ENCODE measurements at regions not wholly inside any gene's neighbourhood (a gene's known extent, or its start where the extent isn't known, plus 50 kb on each side); places are given as distances from the start of the nearest gene placed in this dataset.
"Not testable (repeated sequence)": the region's sequence is repeated elsewhere in the genome, so short reads cannot be mapped to it uniquely, and the experiment has no call there.

DNA sequence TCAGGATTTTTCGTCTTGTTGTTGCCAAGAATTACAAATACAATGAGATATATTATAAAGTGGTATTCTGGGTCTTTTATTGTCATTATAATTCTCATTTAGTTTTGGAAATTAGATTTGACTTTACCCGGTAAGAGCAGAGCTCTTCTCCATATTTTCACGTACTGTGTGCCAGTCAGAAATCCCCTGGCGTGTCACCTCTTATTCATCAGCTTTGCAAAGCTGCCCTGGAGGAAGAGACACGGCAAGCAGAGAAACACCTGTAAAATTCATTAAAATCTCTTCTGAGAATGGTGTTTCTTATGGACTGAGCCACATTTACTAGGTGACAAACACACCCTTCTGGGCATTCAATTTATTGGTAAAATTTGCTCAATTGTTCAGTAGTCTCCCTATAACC is 440.4 kb downstream of the HINT1 start:
- DNase-seq (ENCODE audit: low read depth in 2 of 2): no peak

DNA sequence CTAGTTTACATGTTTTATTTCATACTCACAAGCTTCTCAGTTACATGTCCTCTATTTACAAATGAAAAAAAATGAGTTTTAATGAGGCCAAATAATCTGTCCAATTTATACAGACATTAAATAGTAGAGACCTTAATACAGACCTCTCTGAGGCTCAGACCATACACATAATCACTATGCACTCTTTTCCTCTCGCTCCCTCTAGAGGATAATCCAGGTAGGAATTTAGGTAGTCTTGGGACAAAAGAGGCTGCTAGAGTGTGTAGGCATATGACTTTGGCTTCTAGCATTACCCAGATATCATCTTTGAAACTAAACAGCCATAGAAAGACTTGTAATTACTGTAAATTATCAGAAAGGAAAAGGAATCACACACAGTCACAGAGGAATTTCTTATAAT is 444.7 kb downstream of the HINT1 start:
- DNase-seq (ENCODE audit: low read depth in 2 of 2): no peak

DNA sequence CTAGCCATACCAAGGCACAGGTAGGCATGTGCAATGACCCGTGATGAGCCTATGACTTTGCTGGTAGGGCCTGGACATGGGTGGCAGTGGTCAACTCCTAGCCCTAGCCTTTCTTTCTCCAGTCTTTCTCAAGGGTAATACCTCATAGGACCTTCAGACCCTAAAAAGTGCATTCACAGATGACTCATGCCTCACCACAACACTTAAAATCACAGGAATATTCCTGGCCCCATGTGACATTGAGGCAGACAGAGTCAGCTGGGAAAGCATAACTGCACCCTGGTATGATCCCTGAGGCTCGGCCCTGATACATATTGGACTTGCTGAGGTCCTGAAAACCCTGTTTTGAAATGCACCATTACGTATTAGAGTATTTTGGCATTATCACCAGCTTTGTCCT is 449.5 kb downstream of the HINT1 start:
- no peak for DNase-seq (ENCODE audit: low read depth in 2 of 2)

DNA sequence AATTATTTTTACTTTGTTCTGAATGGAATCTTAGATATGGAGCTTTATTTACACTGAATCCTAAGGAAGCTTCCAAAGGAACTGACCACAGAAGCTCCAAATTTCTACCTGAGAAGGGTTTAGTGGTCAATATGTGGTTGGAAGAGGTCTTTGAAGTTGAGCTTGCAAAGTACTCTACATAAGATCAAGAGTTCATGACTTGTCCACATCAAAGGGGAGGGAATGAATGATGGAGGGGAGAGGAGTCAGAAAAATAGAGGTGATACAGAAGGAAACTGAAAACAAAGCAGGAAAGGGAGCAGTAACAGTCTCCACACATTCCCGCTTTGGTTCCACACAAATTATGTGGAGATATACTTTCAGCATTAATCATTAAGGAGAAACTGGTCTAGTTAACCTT is 450.9 kb downstream of the HINT1 start:
- DNase-seq (ENCODE audit: low read depth in 2 of 2): no peak

DNA sequence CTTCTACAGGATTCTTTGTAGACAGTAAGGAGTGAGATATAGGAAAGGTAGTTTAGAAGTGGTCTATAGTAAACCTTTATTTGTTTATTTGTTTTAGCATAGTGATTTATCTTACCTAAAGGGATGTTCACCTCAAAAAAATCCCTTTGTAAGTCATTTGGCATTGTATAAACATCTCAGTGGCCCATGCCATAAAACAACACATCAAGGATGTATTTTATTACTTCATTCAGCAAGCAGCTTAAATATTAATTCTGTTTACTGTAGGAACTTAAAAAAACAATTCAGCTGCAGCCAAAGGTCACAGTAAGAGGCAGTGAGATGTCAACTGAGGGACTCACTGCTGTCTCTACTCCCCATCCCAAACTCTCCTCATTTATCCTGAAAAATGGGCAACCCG is 452.7 kb downstream of the HINT1 start:
- DNase-seq (ENCODE audit: low read depth in 2 of 2): no peak

DNA sequence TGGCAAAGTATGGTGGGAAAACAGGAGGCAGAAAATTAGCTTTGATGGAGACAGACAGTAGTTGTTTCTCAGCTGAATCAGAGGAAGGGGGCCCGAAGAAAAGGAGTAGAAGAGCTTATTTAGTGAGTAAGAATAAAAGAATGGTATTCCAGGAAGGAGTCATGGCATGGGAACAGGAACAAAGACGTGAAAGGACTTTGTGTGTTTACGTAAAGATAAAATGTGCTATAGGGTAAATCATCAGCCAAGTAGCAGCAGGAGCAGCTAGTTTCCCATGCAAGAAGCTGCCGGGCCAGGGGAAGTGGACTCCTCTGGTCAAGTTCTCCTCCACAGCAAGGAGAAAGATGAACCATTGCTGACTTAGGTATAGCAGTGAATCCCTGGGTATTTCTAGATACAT is 454.5 kb downstream of the HINT1 start:
- no peak for DNase-seq (ENCODE audit: low read depth in 2 of 2)

DNA sequence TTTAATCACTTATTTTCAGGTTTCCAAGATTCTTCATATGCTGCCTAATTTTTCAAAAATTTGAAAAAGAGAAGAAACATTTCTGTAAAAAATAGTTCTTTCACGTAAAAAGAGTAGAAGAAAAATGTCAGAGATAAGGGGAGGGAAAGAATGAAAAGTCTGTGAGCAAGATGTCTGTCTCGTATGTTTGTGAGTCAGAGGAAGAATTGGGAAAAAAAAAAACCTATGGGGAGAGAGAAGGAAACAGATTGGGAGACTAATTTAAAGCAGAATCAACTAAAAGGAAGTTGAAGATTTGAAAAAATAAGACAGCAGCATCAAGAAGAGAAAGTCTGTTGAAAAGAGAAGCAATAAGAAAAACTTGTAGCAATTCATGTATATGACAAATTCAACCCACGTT is 456.3 kb downstream of the HINT1 start:
- no peak for DNase-seq (ENCODE audit: low read depth in 2 of 2)

DNA sequence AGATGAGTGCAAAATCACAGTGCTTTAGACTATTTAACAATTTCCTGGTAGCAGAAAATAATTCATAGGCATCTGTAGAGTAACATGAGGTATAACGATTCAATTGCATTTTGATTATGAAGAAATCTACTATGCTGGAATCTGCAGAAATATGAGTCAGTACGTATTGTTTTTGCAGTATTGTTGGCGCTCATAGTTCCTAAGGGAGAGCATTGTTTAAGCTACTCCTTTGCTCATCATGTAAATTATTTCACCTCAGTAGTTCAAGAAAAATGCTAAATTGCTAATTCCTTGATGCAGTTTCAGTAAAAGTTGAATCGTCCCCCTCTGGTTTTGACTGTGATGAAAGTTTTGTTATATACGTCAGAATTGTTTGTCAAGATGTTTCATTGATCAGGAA is 458.4 kb downstream of the HINT1 start:
- no peak for DNase-seq (ENCODE audit: low read depth in 2 of 2)

DNA sequence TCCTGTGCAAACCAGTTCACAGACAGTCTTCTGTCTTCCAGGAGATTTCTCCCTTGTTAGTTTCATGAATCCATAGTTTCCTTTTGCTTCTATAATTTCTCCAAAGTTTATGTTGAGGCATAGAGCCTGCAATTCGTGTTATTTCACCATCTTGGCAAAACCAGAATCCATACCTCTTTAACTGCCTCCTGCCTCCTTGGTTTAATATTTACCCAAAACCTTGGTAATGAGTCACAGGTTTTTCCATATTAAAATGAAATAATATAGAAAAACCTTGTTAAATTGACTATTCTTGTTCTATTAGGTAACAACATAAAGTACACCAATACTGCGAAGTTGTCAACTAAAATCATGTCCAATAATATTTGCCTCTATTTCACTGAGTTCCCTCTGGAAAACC is 459.7 kb downstream of the HINT1 start:
- DNase-seq (ENCODE audit: low read depth in 2 of 2): no peak

DNA sequence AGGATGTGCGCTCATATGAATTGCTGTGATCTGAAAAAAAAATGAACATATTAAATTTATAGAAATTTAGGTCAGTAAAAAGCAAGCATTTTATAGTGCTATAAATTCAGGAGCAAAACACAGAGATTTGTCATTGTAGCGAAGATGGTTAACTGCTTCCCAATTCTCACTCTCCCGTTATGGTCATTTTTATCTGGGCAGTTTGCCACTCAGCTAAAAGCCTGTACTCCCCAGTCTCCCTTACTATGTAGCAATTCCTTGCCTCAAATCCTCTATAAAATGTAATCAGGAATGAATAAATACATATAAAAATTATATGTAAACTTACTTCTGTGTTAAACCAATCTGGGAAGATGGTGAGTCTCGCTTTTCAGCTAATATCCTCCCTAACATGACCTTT is 471.5 kb downstream of the HINT1 start:
- DNase-seq (ENCODE audit: low read depth in 2 of 2): no peak

DNA sequence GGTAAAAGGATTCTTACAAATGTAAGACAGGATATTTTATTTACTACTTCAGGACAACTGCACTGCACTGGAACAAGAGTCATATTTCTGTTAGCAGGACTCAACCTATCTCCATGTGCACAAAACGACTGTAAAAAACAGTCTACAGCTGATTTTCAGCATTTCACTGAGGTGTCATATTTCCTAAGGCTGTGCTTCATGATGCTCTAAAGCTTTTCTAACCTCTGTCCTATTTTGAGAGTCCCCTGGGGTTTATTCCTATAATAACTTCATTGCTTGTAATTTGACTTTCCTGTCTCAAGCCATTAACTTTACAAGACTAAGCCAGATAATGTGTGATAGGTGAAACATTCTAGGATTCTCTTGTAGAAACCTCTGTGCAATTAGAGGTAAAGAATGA is 472.3 kb downstream of the HINT1 start:
- DNase-seq (ENCODE audit: low read depth in 2 of 2): no peak

DNA sequence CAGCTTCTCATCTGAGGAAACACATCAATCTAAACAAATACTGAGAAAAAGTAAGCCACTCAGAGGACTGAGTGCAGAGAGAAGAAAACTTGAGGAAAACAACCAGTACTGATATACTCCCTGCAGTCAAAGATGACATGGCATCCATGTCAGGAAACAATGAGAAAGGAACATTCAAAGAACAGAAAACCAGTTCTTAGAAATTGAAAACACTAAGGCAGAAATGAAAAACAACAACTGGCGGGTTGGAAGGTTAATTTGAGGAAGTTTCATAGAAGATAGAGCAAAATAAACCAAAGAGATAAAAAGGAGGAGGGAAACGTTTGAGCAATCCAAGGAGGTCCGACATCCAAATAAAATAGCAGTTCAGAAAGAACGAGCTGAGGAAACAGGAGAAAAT is 475.2 kb downstream of the HINT1 start:
- no peak for DNase-seq (ENCODE audit: low read depth in 2 of 2)

DNA sequence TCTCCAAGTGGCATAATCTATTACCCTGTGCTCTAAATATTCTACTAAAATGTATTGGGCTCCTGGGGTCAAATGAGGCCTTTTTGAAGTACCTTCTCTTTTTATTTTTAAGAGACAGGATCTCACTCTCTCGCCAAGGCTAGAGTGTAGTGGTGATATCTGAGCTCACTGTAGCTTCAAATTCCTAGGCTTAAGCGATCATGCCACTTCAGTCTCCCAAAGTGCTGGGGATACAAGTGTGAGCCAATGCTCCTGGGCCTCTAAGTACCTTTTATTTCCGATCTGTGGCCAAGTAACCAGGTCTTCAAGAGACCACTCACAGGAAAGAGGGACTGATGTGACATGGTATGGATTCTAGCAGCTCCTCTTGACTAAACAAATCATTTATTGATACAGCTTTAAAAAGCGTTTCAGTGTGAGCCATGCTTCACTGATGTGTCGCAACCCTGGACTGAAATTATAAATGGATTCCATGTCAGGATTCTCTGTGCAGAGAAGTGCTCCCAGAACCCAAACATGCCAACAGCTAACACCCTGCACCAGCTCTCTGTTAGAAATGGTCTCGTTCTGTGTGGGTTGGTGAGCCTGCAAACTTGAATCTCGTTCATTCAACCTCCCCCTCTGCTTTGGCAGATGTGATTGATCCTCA is 477.8 kb downstream of the HINT1 start:
- DNase-seq (ENCODE audit: low read depth in 2 of 2): no peak

DNA sequence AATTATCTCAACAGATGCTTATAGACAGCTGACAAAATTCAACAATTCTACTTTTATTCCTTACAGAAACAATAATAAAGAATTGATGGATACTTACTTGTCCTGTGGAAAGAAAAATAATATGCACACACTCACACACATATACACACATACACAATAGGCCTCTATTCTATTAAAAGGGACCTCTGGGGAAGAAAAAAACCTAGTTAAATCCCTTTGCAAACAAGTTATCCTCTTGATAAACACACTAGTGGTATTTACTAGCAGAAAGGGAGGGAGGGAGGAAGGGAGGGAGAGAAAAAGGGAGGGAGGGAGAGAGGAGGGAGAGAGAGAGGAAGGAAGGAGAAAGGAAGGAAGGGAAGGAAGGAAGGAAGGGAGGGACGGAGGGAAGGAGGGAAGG is 486.4 kb downstream of the HINT1 start:
- no peak for DNase-seq (ENCODE audit: low read depth in 2 of 2)

DNA sequence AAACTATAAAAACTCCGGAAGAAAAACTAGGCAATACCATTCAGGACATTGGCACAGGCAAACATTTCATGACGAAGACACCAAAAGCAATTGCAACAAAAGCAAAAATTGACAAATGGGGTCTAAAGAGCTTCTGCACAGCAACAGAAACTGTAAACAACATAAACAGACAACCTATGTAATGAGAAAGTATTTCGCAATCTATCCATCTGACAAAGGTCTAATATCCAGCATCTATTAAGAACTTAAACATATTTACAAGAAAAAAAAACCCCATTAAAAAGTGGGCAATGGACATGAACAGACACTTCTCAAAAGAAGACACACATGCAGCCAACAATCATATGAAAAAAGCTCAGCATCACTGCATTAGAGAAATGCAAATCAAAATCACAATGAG is 498.6 kb downstream of the HINT1 start:
- DNase-seq (ENCODE audit: low read depth in 2 of 2): no peak

DNA sequence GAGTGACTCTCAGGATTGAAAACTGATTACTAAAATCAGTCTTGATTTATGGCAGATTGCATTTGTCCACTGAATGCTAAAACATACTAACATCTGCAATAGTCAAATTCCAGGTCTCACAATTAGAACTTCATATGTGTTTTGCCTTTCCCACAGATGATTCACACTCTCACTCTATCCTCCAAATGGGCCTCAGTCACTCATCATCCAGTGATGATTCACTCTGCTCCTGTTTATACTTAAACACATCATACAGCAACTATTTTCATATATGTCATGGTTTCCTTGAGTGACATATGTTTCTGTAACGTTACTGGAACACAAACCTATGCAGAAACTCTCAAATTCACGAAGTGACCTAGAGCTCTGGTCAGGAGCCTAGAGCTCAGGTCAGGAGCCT is 512.9 kb downstream of the HINT1 start:
- DNase-seq (ENCODE audit: low read depth in 2 of 2): no peak

DNA sequence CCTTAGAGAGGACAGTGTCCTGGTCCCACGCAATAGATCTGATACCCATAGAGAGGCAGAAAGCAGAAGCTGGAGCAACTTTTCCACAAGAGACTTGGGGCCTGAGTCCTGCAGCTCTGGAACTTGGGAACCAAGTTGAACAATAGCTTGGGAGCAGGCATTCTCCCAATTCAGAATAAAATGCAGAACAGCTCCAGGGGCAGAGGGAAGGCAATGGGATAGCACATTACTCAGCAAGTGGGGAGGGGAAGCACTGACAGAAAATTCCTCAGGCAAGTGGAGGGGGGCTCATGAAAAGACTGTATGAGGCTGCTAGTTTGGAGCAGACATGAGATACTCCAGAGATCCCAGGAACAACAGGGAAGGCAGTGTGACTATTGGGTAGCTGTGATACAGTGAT is 513.6 kb downstream of the HINT1 start:
- DNase-seq (ENCODE audit: low read depth in 2 of 2): no peak

DNA sequence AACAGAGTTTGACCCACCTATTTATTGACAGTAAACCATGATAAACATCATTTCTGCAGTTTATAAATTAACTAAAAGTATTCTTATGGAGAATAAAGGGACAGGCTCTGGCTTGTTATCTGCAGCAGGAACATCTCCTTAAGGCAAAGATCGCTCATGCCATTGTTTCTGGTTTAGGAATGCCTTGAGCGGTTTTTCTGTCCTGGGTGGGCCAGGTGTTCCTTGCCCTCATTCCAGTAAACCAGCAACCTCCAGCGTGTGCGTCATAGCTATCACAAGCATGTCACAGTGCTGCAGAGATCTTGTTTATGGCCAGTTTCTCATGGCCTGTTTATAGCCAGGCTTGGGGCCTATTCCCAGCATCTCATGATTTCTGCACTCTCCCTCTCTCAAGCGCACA is 521.7 kb downstream of the HINT1 start:
- DNase-seq (ENCODE audit: low read depth in 2 of 2): no peak

DNA sequence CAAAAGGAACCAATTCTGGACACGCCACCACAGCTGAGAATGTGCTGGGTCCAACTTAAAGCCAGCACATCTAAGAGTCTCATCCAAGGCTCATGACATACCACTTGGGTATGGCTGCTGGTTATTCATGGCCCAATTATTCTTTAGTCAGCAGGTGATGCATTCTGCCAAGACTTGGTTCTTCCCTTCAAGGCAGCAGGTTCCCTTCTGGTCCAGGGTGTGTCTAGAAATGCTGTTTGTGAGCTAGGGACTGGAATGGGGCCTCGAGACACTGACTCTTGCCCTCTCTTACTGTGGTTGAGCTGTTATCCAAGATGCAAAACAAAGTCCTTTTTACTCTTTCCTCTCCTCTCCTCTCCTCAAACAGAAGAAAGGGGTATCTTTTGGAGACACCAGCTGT is 522.6 kb downstream of the HINT1 start:
- DNase-seq (ENCODE audit: low read depth in 2 of 2): no peak

DNA sequence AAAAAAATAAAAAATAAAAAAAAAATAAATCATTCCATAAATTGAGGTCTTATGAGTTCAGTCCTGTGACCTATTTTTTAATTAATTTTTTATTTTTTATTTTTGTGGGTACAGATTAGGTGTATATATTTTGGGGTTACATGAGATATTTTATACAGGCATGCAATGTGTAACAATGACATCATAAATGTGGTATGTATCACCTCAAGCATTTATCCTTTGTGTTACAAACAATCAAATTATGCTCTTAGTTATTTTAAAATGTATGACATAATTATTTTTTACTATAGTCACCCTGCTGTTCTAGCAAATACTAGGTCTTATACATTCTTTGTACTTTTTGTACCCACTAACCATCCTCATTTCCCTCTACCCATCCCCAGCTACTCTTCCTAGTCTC is 537.9 kb downstream of the HINT1 start:
- no peak for DNase-seq (ENCODE audit: low read depth in 2 of 2)

DNA sequence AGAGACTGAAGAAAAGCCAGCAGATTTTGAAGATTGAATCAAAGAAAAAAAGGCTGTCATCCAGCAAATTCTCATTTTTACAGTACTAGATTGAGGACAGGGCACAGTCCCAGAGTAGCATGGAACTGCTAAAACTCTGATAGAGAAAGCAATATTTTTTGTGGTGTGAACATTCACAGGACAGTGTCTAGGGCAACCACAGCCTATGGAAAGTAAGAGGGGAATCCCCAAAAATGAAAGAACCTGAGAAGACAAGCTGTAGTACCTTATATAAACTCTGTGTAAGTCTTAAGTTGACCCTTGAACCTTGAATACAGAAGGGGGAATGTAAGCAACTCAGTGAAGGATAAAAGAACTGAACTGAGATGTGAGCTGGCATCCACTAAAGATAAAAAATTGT is 540.3 kb downstream of the HINT1 start:
- no peak for DNase-seq (ENCODE audit: low read depth in 2 of 2)

DNA sequence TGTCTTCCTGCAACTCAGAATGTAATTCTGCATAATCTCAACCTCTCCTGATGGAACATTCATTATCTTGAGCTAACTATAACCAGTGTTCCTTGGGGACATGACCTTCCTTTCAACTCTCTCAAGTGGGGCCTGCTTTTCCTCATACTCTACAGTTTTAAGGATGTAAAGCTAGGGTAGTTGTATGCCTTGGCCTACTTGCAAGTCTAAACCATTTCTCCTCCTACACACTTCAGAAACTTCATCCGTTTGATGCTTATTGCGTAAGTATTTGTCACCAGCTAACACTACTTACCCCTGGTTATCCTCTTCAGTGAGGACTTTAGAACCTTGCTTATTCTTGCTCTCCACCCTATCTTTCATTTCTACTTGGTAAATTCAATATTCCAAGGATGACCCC is 548.9 kb downstream of the HINT1 start:
- no peak for DNase-seq (ENCODE audit: low read depth in 2 of 2)

DNA sequence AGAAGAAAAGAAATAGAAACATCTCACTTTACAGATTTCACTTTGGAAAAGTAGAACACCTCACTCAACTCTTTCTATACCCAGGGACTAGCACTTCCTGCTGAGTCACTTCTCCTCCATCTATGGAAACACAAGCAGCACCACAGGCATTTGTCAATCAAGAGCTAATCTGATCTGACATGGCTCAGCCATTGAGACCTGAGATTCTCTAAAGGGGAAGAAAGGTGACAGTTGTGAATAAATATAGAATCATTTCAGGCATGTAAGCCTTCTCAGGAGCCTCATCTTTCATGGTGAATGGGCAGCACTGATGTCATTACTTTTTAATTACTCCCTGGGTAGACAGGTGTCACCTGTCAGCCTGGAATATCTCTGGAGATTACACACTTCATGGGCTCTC is 559.8 kb downstream of the HINT1 start:
- DNase-seq (ENCODE audit: low read depth in 2 of 2): no peak

DNA sequence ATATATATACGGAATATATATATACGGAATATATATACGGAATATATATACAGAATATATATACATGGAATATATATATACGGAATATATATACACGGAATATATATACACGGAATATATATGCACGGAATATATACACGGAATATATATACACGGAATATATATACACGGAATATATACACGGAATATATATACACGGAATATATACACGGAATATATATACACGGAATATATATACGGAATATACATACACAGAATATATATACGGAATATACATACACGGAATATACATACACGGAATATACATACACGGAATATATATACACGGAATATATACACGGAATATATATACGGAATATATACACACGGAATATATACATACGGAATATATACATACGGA is 568.4 kb downstream of the HINT1 start:
- not testable (repeated sequence) for DNase-seq (ENCODE audit: low read depth in 2 of 2)

DNA sequence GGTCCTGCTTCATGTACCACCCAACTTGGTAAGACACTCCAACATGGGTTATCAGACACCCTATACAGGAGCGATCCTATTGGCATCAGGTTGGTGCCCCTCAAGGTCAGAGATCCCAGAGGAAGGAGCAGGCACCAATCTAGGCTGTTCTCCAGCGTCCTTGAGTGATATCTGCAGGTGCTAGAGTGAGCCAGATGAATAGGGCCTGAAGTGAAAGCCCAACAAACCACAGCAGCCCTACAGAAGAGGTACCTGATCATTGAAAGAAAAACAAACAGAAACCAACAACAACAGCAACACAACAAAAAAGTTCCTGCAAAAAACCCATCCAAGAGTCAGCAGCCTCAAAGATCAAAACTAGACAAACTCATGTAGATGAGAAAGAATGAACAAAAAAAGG is 584.8 kb downstream of the HINT1 start:
- no peak for DNase-seq (ENCODE audit: low read depth in 2 of 2)

All from activated CD8-positive, alpha-beta memory T cell treated with anti-CD3 and anti-CD28 coated beads for 4 hours (primary cell).